Endothelial cell (in vitro differentiated cells): ENCODE measurements at regions not wholly inside any gene's neighbourhood (a gene's known extent, or its start where the extent isn't known, plus 50 kb on each side); places are given as distances from the start of the nearest gene placed in this dataset.

ENCODE experiments used
- DNase-seq: peaks from one replicate; pipeline ENCODE4 v3.0.0; 2021; ENCODE audit warnings: low spot score
- H3K27ac Mint-ChIP-seq: one replicate; pipeline ENCODE4 v1.8.0; 2021; ENCODE audit warnings: mixed read lengths, inconsistent platforms; ENCODE audit not compliant: unreplicated experiment
- H3K27me3 Mint-ChIP-seq: one replicate; pipeline ENCODE4 v1.8.0; 2021; ENCODE audit warnings: mild to moderate bottlenecking, moderate library complexity, mixed read lengths, inconsistent platforms; ENCODE audit not compliant: unreplicated experiment
- H3K36me3 Mint-ChIP-seq: one replicate; pipeline ENCODE4 v1.8.0; 2021; ENCODE audit warnings: mild to moderate bottlenecking, low read depth, mixed read lengths, inconsistent platforms; ENCODE audit not compliant: unreplicated experiment
- H3K4me1 Mint-ChIP-seq: one replicate; pipeline ENCODE4 v1.8.0; 2021; ENCODE audit warnings: mild to moderate bottlenecking, mixed read lengths, inconsistent platforms; ENCODE audit not compliant: unreplicated experiment
- H3K4me3 Mint-ChIP-seq: one replicate; pipeline ENCODE4 v1.8.0; 2021; ENCODE audit warnings: mild to moderate bottlenecking, mixed read lengths, inconsistent platforms; ENCODE audit not compliant: unreplicated experiment
- H3K9me3 Mint-ChIP-seq: one replicate; pipeline ENCODE4 v1.8.0; 2021; ENCODE audit warnings: mixed read lengths, inconsistent platforms; ENCODE audit not compliant: unreplicated experiment
- TF ChIP-seq, protein P1 (sequence below): fragments of 200-600 bp; sonication (generic); IDR thresholded peaks from one replicate; pipeline ENCODE4 v1.5.0; 2021; ENCODE audit warnings: antibody characterized with exemption; ENCODE audit not compliant: unreplicated experiment

DNA sequence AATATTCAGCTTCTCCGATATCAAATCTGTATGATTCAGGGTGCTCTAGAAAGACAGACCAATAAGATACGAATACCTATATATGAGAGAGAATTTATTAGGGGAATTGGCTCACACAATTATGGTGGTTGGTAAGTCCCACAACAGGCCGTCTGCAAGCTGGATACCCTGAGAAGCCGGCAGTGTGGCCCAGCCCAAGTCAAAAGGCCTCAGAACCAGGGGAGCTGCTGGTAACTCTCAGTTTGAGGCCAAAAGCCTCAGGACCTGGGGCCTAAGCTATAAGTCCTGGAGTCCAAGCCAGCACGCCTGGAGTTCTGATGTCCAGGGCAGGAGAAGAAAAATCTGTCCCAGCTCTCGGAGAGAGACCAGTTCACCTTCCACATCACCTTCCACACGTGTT lies 318.7 kb downstream of the BRD1 start:
- no peak overlapping the region for H3K27ac Mint-ChIP-seq
- H3K4me3 Mint-ChIP-seq = no peak overlapping the region
- no peaks in the 10 kb centered on the region for H3K4me1 Mint-ChIP-seq
- H3K27me3 Mint-ChIP-seq = no peaks in the 10 kb centered on the region
- TF ChIP-seq, protein P1, sequence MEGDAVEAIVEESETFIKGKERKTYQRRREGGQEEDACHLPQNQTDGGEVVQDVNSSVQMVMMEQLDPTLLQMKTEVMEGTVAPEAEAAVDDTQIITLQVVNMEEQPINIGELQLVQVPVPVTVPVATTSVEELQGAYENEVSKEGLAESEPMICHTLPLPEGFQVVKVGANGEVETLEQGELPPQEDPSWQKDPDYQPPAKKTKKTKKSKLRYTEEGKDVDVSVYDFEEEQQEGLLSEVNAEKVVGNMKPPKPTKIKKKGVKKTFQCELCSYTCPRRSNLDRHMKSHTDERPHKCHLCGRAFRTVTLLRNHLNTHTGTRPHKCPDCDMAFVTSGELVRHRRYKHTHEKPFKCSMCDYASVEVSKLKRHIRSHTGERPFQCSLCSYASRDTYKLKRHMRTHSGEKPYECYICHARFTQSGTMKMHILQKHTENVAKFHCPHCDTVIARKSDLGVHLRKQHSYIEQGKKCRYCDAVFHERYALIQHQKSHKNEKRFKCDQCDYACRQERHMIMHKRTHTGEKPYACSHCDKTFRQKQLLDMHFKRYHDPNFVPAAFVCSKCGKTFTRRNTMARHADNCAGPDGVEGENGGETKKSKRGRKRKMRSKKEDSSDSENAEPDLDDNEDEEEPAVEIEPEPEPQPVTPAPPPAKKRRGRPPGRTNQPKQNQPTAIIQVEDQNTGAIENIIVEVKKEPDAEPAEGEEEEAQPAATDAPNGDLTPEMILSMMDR = no peak
- DNase-seq = no peak
- H3K9me3 Mint-ChIP-seq = peaks cover 6% of the 10 kb centered on the region
- H3K36me3 Mint-ChIP-seq = peaks cover 4% of the 10 kb centered on the region

DNA sequence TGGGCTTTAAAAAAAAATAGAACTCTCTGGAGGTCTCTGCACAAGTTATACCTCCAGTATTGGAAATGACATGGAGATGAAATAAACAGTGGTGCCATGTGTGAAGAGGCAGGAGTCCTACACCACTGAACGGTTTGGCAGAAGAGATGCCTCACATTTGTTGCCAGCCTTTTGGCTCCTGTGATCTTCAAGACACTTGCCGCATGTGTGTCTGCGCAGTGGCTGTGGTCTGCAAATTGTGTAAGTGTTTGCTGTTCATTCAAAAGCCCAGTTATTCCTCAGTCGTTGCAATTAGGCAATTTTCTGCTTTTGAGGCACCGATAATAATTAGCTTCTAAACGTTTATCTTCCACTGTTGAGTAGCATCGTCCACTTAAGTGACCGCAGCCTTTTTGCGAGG lies 319.1 kb downstream of the BRD1 start:
- Mint-ChIP-seq H3K4me3 (no peak overlapping the region), H3K4me1 (no peaks in the 10 kb centered on the region), H3K27me3 (no peaks in the 10 kb centered on the region), H3K9me3 (peaks cover 6% of the 10 kb centered on the region), H3K27ac (no peak overlapping the region), H3K36me3 (peaks cover 4% of the 10 kb centered on the region)
- DNase-seq = no peak
- TF ChIP-seq, protein P1 = no peak

DNA sequence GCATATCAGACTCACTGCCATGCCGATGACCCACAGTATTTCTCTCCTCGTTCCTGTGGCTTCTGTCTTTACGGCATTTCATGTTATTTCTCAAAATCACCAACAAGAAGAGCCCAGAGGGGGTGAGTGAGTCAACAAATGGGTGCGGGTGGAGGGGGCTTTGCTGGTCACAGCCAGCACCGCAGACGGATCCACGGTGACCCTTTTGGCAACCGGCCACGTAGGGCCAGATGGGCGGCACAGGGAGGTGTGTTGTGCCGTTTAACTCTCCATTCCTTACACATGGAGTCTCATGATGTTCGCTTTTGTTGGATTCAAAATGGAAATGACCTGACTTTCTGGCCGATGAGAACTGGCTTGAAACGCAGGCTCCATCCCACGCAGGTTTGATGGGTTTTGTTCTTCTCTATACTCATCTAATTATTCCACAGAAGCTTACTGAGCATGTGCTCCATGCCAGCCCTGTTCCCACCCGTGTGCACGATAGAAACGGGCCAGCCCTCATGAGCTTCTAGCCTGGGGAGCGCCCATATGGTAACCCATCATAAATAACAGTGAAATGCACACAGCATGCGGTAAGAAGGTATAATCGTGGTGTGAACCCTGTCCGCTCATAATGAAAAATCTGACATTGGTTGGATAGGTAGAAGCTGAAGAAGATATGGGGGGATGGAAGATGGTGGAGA lies 319.9 kb downstream of the BRD1 start:
- TF ChIP-seq, protein P1 = no peak
- no peaks in the 10 kb centered on the region for H3K27me3 Mint-ChIP-seq
- DNase-seq = no peak
- no peak overlapping the region for H3K27ac Mint-ChIP-seq
- H3K4me3 Mint-ChIP-seq = no peak overlapping the region
- H3K4me1 Mint-ChIP-seq = no peaks in the 10 kb centered on the region
- peaks cover 4% of the 10 kb centered on the region for H3K36me3 Mint-ChIP-seq
- peaks cover 6% of the 10 kb centered on the region for H3K9me3 Mint-ChIP-seq

DNA sequence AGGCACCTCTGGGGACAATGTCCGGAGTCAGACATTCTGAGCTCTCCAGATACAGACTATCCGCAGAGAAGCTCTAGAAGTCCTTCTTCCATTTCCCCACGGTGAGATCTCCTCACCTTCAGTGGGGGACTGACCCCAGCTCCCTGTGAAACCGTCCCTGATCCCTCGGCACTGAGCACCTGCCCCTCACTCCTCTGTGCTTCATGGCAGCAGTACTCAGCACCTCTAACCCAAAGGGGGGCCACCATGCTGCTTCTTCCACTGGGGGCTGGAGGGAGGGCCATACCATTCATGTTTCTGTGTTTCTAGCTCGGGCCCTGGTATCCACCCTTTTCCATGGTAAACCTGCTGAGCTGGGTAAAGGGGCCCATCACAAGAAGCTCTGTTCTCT lies 321.7 kb downstream of the BRD1 start:
- no peak for DNase-seq
- Mint-ChIP-seq H3K4me3 (no peak overlapping the region), H3K9me3 (peaks cover 2% of the 10 kb centered on the region), H3K36me3 (peaks cover under 1% of the 10 kb centered on the region), H3K4me1 (no peaks in the 10 kb centered on the region), H3K27ac (no peak overlapping the region), H3K27me3 (no peaks in the 10 kb centered on the region)
- TF ChIP-seq, protein P1 = no peak

DNA sequence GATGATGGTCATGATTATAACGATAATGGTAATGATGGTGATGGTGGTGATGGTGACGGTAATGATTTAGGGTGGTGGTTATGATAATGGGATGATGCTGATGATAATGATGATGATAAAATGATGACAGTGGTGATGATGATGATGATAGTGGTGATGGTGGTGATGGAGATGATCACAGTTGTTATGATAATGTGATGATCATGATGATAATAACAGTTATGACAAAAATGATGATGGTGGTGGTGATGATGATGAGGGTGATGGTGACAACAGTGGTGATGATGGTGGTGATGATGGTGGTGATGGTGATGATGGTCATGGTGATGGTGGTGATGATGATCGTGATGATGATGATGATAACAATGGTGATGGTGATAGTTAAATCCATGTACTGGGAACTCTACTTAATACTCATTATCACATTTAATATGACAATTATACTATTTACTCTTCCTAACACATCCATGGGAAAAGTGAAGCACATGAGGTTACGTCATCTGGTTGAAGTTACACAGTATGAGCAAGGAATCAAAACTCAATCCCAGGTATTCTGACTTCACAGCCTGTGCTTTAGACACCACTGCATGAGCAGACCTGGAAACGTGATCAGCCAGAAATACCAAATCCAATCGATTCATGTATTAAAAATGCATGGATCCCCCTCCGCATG lies 322.2 kb downstream of the BRD1 start:
- Mint-ChIP-seq H3K27ac (no peak overlapping the region), H3K36me3 (no peaks in the 10 kb centered on the region), H3K27me3 (no peaks in the 10 kb centered on the region), H3K4me1 (no peaks in the 10 kb centered on the region), H3K4me3 (no peak overlapping the region), H3K9me3 (no peaks in the 10 kb centered on the region)
- TF ChIP-seq, protein P1 = no peak
- no peak for DNase-seq
